ENCODE measurements at regions not wholly inside any gene's neighbourhood (a gene's known extent, or its start where the extent isn't known, plus 50 kb on each side); places are given as distances from the start of the nearest gene placed in this dataset.

- no peak for TF ChIP-seq CTCF (IDR thresholded peaks at IDR 0.05)
- TF ChIP-seq POLR2A (IDR thresholded peaks at IDR 0.05), result no peak
These were observed 314.4 kb downstream of the SHQ1 start for GRCh38 chr3:72533591-72534473.

All from right lobe of liver (tissue), 4 donors.